ENCODE measurements at regions not wholly inside any gene's neighbourhood (a gene's known extent, or its start where the extent isn't known, plus 50 kb on each side); places are given as distances from the start of the nearest gene placed in this dataset.

DNA sequence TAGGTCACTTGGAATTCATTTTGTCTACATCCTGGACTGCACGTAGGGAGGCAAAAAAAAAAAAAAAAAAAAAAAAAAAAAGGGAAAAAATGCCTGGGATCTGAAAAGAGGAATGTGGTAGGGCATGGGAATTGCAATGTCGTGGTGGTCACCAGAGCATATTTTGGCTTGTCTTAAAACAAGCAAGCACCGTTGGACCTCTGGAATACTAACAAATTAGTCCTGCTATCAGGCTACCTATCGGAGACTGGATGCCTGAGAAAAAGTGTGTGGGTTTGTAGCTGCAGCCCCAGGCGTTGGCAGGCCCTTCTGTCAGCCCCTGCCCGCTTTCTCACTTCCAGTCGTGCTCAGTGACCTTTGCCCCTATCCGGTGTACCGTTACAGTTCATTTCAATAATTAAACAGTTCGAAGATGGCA, 588.5 kb upstream of the ZEB2 start:
- TF ChIP-seq, protein P1, sequence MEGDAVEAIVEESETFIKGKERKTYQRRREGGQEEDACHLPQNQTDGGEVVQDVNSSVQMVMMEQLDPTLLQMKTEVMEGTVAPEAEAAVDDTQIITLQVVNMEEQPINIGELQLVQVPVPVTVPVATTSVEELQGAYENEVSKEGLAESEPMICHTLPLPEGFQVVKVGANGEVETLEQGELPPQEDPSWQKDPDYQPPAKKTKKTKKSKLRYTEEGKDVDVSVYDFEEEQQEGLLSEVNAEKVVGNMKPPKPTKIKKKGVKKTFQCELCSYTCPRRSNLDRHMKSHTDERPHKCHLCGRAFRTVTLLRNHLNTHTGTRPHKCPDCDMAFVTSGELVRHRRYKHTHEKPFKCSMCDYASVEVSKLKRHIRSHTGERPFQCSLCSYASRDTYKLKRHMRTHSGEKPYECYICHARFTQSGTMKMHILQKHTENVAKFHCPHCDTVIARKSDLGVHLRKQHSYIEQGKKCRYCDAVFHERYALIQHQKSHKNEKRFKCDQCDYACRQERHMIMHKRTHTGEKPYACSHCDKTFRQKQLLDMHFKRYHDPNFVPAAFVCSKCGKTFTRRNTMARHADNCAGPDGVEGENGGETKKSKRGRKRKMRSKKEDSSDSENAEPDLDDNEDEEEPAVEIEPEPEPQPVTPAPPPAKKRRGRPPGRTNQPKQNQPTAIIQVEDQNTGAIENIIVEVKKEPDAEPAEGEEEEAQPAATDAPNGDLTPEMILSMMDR (IDR thresholded peaks at IDR 0.05 in 2 of 3, conservative IDR thresholded peaks at IDR 0.05 in 1 of 3; ENCODE audit: borderline replicate concordance in 1 of 3, insufficient read depth in 1 of 3, low read depth in 2 of 3, low read length in 2 of 3): no peak
- no peak for TF ChIP-seq EZH2phosphoT487 (IDR thresholded peaks at IDR 0.05; ENCODE audit: borderline replicate concordance)
- no peak for TF ChIP-seq SIN3A (IDR thresholded peaks at IDR 0.05; ENCODE audit: low read depth)
- no peak for TF ChIP-seq POLR2A (IDR thresholded peaks at IDR 0.05; ENCODE audit: borderline replicate concordance, extremely low read depth, insufficient read depth, insufficient read length)
- TF ChIP-seq SRF (IDR thresholded peaks at IDR 0.05; ENCODE audit: low read depth): no peak
- TF ChIP-seq, protein P2, sequence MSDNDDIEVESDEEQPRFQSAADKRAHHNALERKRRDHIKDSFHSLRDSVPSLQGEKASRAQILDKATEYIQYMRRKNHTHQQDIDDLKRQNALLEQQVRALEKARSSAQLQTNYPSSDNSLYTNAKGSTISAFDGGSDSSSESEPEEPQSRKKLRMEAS (IDR thresholded peaks at IDR 0.05): no peak
- no peak for TF ChIP-seq EZH2 (IDR thresholded peaks at IDR 0.05)
- no peak for TF ChIP-seq FOSL1 (IDR thresholded peaks at IDR 0.05; ENCODE audit: low read depth)
- TF ChIP-seq, protein P3, sequence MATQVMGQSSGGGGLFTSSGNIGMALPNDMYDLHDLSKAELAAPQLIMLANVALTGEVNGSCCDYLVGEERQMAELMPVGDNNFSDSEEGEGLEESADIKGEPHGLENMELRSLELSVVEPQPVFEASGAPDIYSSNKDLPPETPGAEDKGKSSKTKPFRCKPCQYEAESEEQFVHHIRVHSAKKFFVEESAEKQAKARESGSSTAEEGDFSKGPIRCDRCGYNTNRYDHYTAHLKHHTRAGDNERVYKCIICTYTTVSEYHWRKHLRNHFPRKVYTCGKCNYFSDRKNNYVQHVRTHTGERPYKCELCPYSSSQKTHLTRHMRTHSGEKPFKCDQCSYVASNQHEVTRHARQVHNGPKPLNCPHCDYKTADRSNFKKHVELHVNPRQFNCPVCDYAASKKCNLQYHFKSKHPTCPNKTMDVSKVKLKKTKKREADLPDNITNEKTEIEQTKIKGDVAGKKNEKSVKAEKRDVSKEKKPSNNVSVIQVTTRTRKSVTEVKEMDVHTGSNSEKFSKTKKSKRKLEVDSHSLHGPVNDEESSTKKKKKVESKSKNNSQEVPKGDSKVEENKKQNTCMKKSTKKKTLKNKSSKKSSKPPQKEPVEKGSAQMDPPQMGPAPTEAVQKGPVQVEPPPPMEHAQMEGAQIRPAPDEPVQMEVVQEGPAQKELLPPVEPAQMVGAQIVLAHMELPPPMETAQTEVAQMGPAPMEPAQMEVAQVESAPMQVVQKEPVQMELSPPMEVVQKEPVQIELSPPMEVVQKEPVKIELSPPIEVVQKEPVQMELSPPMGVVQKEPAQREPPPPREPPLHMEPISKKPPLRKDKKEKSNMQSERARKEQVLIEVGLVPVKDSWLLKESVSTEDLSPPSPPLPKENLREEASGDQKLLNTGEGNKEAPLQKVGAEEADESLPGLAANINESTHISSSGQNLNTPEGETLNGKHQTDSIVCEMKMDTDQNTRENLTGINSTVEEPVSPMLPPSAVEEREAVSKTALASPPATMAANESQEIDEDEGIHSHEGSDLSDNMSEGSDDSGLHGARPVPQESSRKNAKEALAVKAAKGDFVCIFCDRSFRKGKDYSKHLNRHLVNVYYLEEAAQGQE (IDR thresholded peaks at IDR 0.05; ENCODE audit: low read depth): no peak
- no peak for TF ChIP-seq CBX3 (IDR thresholded peaks at IDR 0.05; ENCODE audit: low read depth)
- TF ChIP-seq POLR2AphosphoS5 (IDR thresholded peaks at IDR 0.05; ENCODE audit: low read depth, low read length): no peak
